NCI-H82 treated with DMSO at 0.1 percent for 48 hours (cell line): ENCODE measurements at regions not wholly inside any gene's neighbourhood (a gene's known extent, or its start where the extent isn't known, plus 50 kb on each side); places are given as distances from the start of the nearest gene placed in this dataset.
A peak's percentile ranks its signal among the peaks of the same experiment; 100 is the strongest.
"Not testable (repeated sequence)": the region's sequence is repeated elsewhere in the genome, so short reads cannot be mapped to it uniquely, and the experiment has no call there.

Source experiments
- DNase-seq: peaks from one replicate; lab custom pipeline; 2025; ENCODE audit not compliant: unreplicated experiment; lab: John Stamatoyannopoulos, UW

- no peak for DNase-seq
Observed at GRCh38 chr5:91591076-91591475, 208.0 kb upstream of the ARRDC3 start.

GRCh38 chr5:91586232-91586631 lies 203.1 kb upstream of the ARRDC3 start:
- no peak for DNase-seq

- DNase-seq = no peak
Observed at GRCh38 chr5:91584352-91584751, 201.2 kb upstream of the ARRDC3 start.

- DNase-seq = not testable (repeated sequence)
Observed at GRCh38 chr5:91566012-91566411, 182.9 kb upstream of the ARRDC3 start.

GRCh38 chr5:91562922-91563321 lies 179.8 kb upstream of the ARRDC3 start:
- DNase-seq = no peak

- no peak for DNase-seq
Observed at GRCh38 chr5:91541696-91542095, 158.6 kb upstream of the ARRDC3 start.

GRCh38 chr5:91538179-91538578 lies 155.1 kb upstream of the ARRDC3 start:
- DNase-seq = no peak

GRCh38 chr5:91535499-91535898 lies 152.4 kb upstream of the ARRDC3 start:
- no peak for DNase-seq

GRCh38 chr5:91534332-91534731 lies 151.2 kb upstream of the ARRDC3 start:
- no peak for DNase-seq

GRCh38 chr5:91532779-91533178 lies 149.7 kb upstream of the ARRDC3 start:
- no peak for DNase-seq

- no peak for DNase-seq
Observed at GRCh38 chr5:91532281-91532680, 149.2 kb upstream of the ARRDC3 start.

- no peak for DNase-seq
Observed at GRCh38 chr5:91528831-91529230, 145.7 kb upstream of the ARRDC3 start.

- no peak for DNase-seq
Observed at GRCh38 chr5:91521785-91522184, 138.7 kb upstream of the ARRDC3 start.

- DNase-seq = no peak
Observed at GRCh38 chr5:91521334-91521733, 138.2 kb upstream of the ARRDC3 start.

GRCh38 chr5:91514400-91514799 lies 131.3 kb upstream of the ARRDC3 start:
- no peak for DNase-seq

- DNase-seq = no peak
Observed at GRCh38 chr5:91503321-91503720, 120.2 kb upstream of the ARRDC3 start.

- DNase-seq = no peak
Observed at GRCh38 chr5:91500758-91501157, 117.6 kb upstream of the ARRDC3 start.

GRCh38 chr5:91499943-91500531 lies 116.9 kb upstream of the ARRDC3 start:
- DNase-seq = peak; percentile 61

GRCh38 chr5:91495699-91496098 lies 112.6 kb upstream of the ARRDC3 start:
- DNase-seq = no peak

GRCh38 chr5:91494447-91494996 lies 111.4 kb upstream of the ARRDC3 start:
- DNase-seq = no peak

- DNase-seq = no peak
Observed at GRCh38 chr5:91493086-91493485, 110.0 kb upstream of the ARRDC3 start.

- DNase-seq = no peak
Observed at GRCh38 chr5:91491229-91491628, 108.1 kb upstream of the ARRDC3 start.

GRCh38 chr5:91490316-91490715 lies 107.2 kb upstream of the ARRDC3 start:
- no peak for DNase-seq
